Ishikawa (cell line): ENCODE measurements at regions not wholly inside any gene's neighbourhood (a gene's known extent, or its start where the extent isn't known, plus 50 kb on each side); places are given as distances from the start of the nearest gene placed in this dataset.

Source experiments
- EGR1 ChIP-seq: IDR thresholded peaks from 2 replicates; pipeline ENCODE4 v1.6.1; 2012
- EP300 ChIP-seq: IDR thresholded peaks from 2 replicates; pipeline ENCODE4 v1.6.1; 2012; ENCODE audit warnings: borderline replicate concordance
- MAX ChIP-seq: IDR thresholded peaks from 2 replicates; pipeline ENCODE4 v1.6.1; 2012
- REST ChIP-seq: IDR thresholded peaks from 2 replicates; pipeline ENCODE4 v1.6.1; 2012; ENCODE audit warnings: low read depth, mild to moderate bottlenecking
- TAF1 ChIP-seq: IDR thresholded peaks from 2 replicates; pipeline ENCODE4 v1.6.1; 2012; ENCODE audit warnings: low read depth, mild to moderate bottlenecking
- TEAD4 ChIP-seq: IDR thresholded peaks from 2 replicates; pipeline ENCODE4 v1.6.1; 2012
- YY1 ChIP-seq: IDR thresholded peaks from 2 replicates; pipeline ENCODE4 v1.6.1; 2012; ENCODE audit warnings: low read depth

- TF ChIP-seq REST: no peak
- no peak for TF ChIP-seq TAF1
- TF ChIP-seq EGR1: no peak
- no peak for TF ChIP-seq EP300
- no peak for TF ChIP-seq MAX
- no peak for TF ChIP-seq YY1
- TF ChIP-seq TEAD4: no peak
Measured at GRCh38 chr12:42730291-42730690, 140.7 kb upstream of the PRICKLE1 start.
